ENCODE measurements at regions not wholly inside any gene's neighbourhood (a gene's known extent, or its start where the extent isn't known, plus 50 kb on each side); places are given as distances from the start of the nearest gene placed in this dataset.

- no peaks in the 10 kb centered on the region for H3K36me3 ChIP-seq (ENCODE audit: control insufficient read depth, insufficient read depth, low read length)
- H3K4me3 ChIP-seq (ENCODE audit: low read depth, low read length): no peak overlapping the region
- H3K27me3 ChIP-seq (ENCODE audit: control insufficient read depth, insufficient read depth, low read length): no peaks in the 10 kb centered on the region
- CTCF ChIA-PET: no interaction called here
- no peak for TF ChIP-seq CTCF (IDR thresholded peaks at IDR 0.05; ENCODE audit: insufficient read depth, low read depth, low read length)
- DNase-seq (ENCODE audit: low read depth): no peak
- POLR2A ChIA-PET: no interaction called here
Observed at GRCh38 chr5:92070786-92071185, 687.7 kb upstream of the ARRDC3 start.

DNA sequence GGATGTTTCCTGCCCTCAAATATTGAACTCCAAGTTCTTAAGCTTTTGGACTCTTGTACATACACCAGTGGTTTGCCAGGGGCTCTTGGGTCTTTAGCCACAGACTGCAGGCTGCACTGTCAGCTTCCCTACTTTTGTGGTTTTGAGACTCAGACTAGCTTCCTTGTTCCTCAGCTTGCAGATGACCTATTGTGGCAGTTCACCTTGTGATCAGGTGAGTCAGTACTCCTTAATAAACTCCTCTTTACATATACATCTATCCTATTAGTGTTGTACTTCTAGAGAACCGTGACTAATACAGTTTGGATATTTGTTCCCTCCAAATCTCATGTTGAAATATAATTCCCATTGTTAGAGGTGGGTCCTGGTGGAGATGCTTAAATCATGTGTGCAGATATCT lies 681.9 kb upstream of the ARRDC3 start:
- TF ChIP-seq CTCF (IDR thresholded peaks at IDR 0.05; ENCODE audit: insufficient read depth, low read depth, low read length): no peak
- CTCF ChIA-PET: no interaction called here
- Histone ChIP-seq H3K4me3 (ENCODE audit: low read depth, low read length) (no peak overlapping the region), H3K27me3 (ENCODE audit: control insufficient read depth, insufficient read depth, low read length) (no peaks in the 10 kb centered on the region), H3K36me3 (ENCODE audit: control insufficient read depth, insufficient read depth, low read length) (no peaks in the 10 kb centered on the region)
- no peak for DNase-seq (ENCODE audit: low read depth)
- POLR2A ChIA-PET: no interaction called here

- no peak for TF ChIP-seq CTCF (IDR thresholded peaks at IDR 0.05; ENCODE audit: insufficient read depth, low read depth, low read length)
- no peaks in the 10 kb centered on the region for H3K36me3 ChIP-seq (ENCODE audit: control insufficient read depth, insufficient read depth, low read length)
Observed at GRCh38 chr5:92051741-92052140, 668.6 kb upstream of the ARRDC3 start.

DNA sequence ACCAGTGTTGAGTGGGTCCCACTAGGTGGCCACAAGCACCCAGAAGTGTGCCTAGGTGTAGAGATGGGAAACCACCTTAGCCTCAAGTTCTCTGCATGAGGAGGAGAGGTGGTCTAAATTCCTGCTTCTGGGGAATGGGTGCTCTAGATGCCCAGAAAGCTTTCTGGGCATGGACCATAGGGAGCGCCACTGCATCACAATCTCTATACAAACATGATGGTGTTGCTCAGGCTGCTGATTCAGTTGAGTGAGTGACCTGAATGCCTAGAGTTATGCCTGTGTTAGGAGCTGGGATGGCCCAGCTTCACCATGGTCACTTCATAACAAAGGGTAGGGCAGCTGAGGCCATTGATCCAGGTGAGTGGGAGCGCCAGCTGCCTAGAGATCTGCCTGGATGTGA lies 667.9 kb upstream of the ARRDC3 start:
- H3K27me3 ChIP-seq (ENCODE audit: control insufficient read depth, insufficient read depth, low read length): no peaks in the 10 kb centered on the region
- no peak overlapping the region for H3K4me3 ChIP-seq (ENCODE audit: low read depth, low read length)
- DNase-seq (ENCODE audit: low read depth): no peak
- ChIA-PET CTCF (interaction anchor here (1.5 kb wide), 1 partner anchor 30 kb away, joined by 4 read pairs; no protein-coding TSS in a partner anchor), POLR2A (no interaction called here)
- no peak for TF ChIP-seq CTCF (IDR thresholded peaks at IDR 0.05; ENCODE audit: insufficient read depth, low read depth, low read length)
- H3K36me3 ChIP-seq (ENCODE audit: control insufficient read depth, insufficient read depth, low read length): no peaks in the 10 kb centered on the region

More at GRCh38 chr5:92051741-92052140, 668.6 kb upstream of the ARRDC3 start:
- POLR2A ChIA-PET: no interaction called here
- H3K4me3 ChIP-seq (ENCODE audit: low read depth, low read length): no peak overlapping the region
- no peak for DNase-seq (ENCODE audit: low read depth)
- H3K27me3 ChIP-seq (ENCODE audit: control insufficient read depth, insufficient read depth, low read length): no peaks in the 10 kb centered on the region
- CTCF ChIA-PET: interaction anchor here (1.5 kb wide), 1 partner anchor 31 kb away, joined by 4 read pairs; no protein-coding TSS in a partner anchor

DNA sequence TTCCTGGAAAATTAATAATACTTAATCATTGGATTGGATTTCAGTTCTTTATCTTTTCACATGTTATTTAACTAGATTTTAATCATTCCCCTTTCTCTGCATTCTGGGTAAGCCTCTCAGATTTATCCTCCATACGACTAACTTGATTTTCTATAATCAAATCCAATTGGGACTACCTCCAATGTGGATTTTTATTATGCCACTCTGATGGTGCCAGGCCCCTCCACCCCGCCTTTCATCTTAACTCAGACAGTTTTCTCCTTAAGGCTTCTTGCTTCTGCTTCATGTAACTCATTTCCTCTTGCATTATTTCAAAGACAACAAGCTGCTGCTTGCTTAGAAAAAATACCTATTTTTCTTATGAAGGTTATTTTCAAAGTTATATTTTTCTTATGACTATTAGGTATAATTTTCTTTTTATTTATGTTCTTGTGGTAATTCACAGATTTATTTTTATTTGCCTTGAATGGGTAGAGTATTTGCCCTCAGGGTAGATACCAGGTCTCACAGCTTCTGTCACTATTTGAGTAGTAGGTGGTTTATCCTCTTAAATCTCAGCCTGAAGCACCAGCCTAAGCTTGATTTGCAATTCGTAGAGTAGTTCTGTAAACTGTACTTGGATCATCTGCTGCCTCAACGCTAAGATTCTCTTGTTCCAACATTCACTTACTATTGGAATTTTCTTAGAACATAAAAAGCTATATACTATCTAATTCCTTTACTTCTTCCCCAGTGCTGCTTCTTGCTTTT lies 659.0 kb upstream of the ARRDC3 start:
- Histone ChIP-seq H3K4me3 (ENCODE audit: low read depth, low read length) (no peak overlapping the region), H3K36me3 (ENCODE audit: control insufficient read depth, insufficient read depth, low read length) (no peaks in the 10 kb centered on the region), H3K27me3 (ENCODE audit: control insufficient read depth, insufficient read depth, low read length) (no peaks in the 10 kb centered on the region; the same call in 1 of the 2 replicates)
- TF ChIP-seq CTCF (IDR thresholded peaks at IDR 0.05; ENCODE audit: insufficient read depth, low read depth, low read length): no peak
- POLR2A ChIA-PET: no interaction called here
- DNase-seq (ENCODE audit: low read depth): no peak
- CTCF ChIA-PET: no interaction called here
